Astrocyte (in vitro differentiated cells and primary cell): ENCODE measurements at regions not wholly inside any gene's neighbourhood (a gene's known extent, or its start where the extent isn't known, plus 50 kb on each side); places are given as distances from the start of the nearest gene placed in this dataset.

Source experiments
- DNase-seq: peaks from one replicate; pipeline ENCODE4 v3.0.0-alpha.2; 2010; ENCODE audit warnings: low read depth
- FAIRE-seq: peaks from 2 replicates; lab custom pipeline; 2011; peaks lifted over from hg19 to GRCh38; lab: Jason Lieb, UNC
- H2AFZ ChIP-seq: 2 replicates; pipeline ENCODE4 v1.6.0; 2012; ENCODE audit warnings: low read depth, low read length, inconsistent platforms
- H3K27ac ChIP-seq: 2 replicates; pipeline ENCODE4 v1.5.1; 2011; ENCODE audit warnings: low read depth, low read length, inconsistent platforms
- H3K27me3 ChIP-seq: 2 replicates; pipeline ENCODE4 v1.6.0; 2011; ENCODE audit warnings: low read length, inconsistent platforms; ENCODE audit not compliant: insufficient read depth
- H3K36me3 ChIP-seq: 2 replicates; pipeline ENCODE4 v1.5.1; 2011; ENCODE audit warnings: low read length, inconsistent platforms; ENCODE audit not compliant: insufficient read depth
- H3K4me1 ChIP-seq: 2 replicates; pipeline ENCODE4 v1.5.1; 2011; ENCODE audit warnings: low read length, inconsistent platforms; ENCODE audit not compliant: insufficient read depth
- H3K4me2 ChIP-seq: 2 replicates; pipeline ENCODE4 v1.6.0; 2012; ENCODE audit warnings: low read length, inconsistent platforms
- H3K4me3 ChIP-seq: 2 replicates; pipeline ENCODE4 v1.5.1; 2011; ENCODE audit warnings: low read depth, mild to moderate bottlenecking, low read length, inconsistent platforms; ENCODE audit not compliant: insufficient read depth
- H3K79me2 ChIP-seq: 2 replicates; pipeline ENCODE4 v1.6.0; 2012; ENCODE audit warnings: mild to moderate bottlenecking, low read length, inconsistent platforms; ENCODE audit not compliant: insufficient read depth
- H3K9ac ChIP-seq: 2 replicates; pipeline ENCODE4 v1.6.0; 2012; ENCODE audit warnings: mild to moderate bottlenecking, low read length, inconsistent platforms
- H3K9me3 ChIP-seq: 2 replicates; pipeline ENCODE4 v1.5.1; 2012; ENCODE audit warnings: low read depth, mild to moderate bottlenecking, low read length, inconsistent platforms; ENCODE audit not compliant: insufficient read depth
- H4K20me1 ChIP-seq: 2 replicates; pipeline ENCODE4 v1.6.0; 2012; ENCODE audit warnings: low read length, inconsistent platforms; ENCODE audit not compliant: insufficient read depth
- H3K27ac Mint-ChIP-seq: one replicate; pipeline ENCODE4 v1.8.0; 2021; ENCODE audit warnings: mild to moderate bottlenecking, mixed read lengths; ENCODE audit not compliant: unreplicated experiment
- H3K27me3 Mint-ChIP-seq: one replicate; pipeline ENCODE4 v1.8.0; 2021; ENCODE audit warnings: low read depth, mixed read lengths; ENCODE audit not compliant: unreplicated experiment
- H3K36me3 Mint-ChIP-seq: one replicate; pipeline ENCODE4 v1.8.0; 2021; ENCODE audit warnings: low read depth, mixed read lengths; ENCODE audit not compliant: unreplicated experiment
- H3K4me1 Mint-ChIP-seq: one replicate; pipeline ENCODE4 v1.8.0; 2021; ENCODE audit warnings: low read depth, mixed read lengths; ENCODE audit not compliant: unreplicated experiment
- H3K4me3 Mint-ChIP-seq: one replicate; pipeline ENCODE4 v1.8.0; 2021; ENCODE audit warnings: mild to moderate bottlenecking, moderate library complexity, mixed read lengths; ENCODE audit not compliant: unreplicated experiment
- H3K9me3 Mint-ChIP-seq: one replicate; pipeline ENCODE4 v1.8.0; 2021; ENCODE audit warnings: mild to moderate bottlenecking, mixed read lengths; ENCODE audit not compliant: unreplicated experiment
- CTCF ChIP-seq: IDR thresholded peaks from 2 replicates; pipeline ENCODE4 v1.5.1; 2011; ENCODE audit warnings: low read depth, mild to moderate bottlenecking, inconsistent platforms, low read length, moderate library complexity; ENCODE audit not compliant: insufficient read depth
- EZH2 ChIP-seq: IDR thresholded peaks from 2 replicates; pipeline ENCODE4 v1.6.1; 2012; ENCODE audit warnings: mild to moderate bottlenecking, low read length, inconsistent platforms; ENCODE audit not compliant: insufficient read depth

GRCh38 chr5:125179612-125180011 is 433.2 kb upstream of the ZNF608 start:
- Histone ChIP-seq H4K20me1 (no peaks in the 10 kb centered on the region), H3K79me2 (no peaks in the 10 kb centered on the region), H3K9ac (no peak overlapping the region), H2AFZ (no peak overlapping the region), H3K4me1 (no peaks in the 10 kb centered on the region), H3K4me2 (no peak overlapping the region), H3K27ac (no peak overlapping the region), H3K27me3 (no peaks in the 10 kb centered on the region), H3K9me3 (no peaks in the 10 kb centered on the region), H3K4me3 (no peak overlapping the region), H3K36me3 (no peaks in the 10 kb centered on the region)
- no peak overlapping the region for H3K4me3 Mint-ChIP-seq
- H3K9me3 Mint-ChIP-seq, result no peaks in the 10 kb centered on the region
- peaks cover 2% of the 10 kb centered on the region for H3K4me1 Mint-ChIP-seq
- H3K36me3 Mint-ChIP-seq, result no peaks in the 10 kb centered on the region
- DNase-seq (no peak), FAIRE-seq (no peak)
- TF ChIP-seq EZH2 (no peak), CTCF (no peak)
- no peaks in the 10 kb centered on the region for H3K27me3 Mint-ChIP-seq
- no peak overlapping the region for H3K27ac Mint-ChIP-seq

- Histone ChIP-seq H3K36me3 (no peaks in the 10 kb centered on the region), H3K4me3 (no peak overlapping the region), H3K9ac (no peak overlapping the region), H3K27ac (no peak overlapping the region), H3K9me3 (no peaks in the 10 kb centered on the region), H3K4me1 (no peaks in the 10 kb centered on the region), H3K27me3 (no peaks in the 10 kb centered on the region), H3K79me2 (no peaks in the 10 kb centered on the region), H2AFZ (no peak overlapping the region), H3K4me2 (no peak overlapping the region), H4K20me1 (no peaks in the 10 kb centered on the region)
- H3K9me3 Mint-ChIP-seq, result no peaks in the 10 kb centered on the region
- peaks cover 2% of the 10 kb centered on the region for H3K4me1 Mint-ChIP-seq
- DNase-seq (no peak), FAIRE-seq (no peak)
- H3K36me3 Mint-ChIP-seq, result no peaks in the 10 kb centered on the region
- H3K4me3 Mint-ChIP-seq, result no peak overlapping the region
- TF ChIP-seq CTCF, result no peak
- no peak for TF ChIP-seq EZH2
- H3K27ac Mint-ChIP-seq, result no peak overlapping the region
- no peaks in the 10 kb centered on the region for H3K27me3 Mint-ChIP-seq
These were observed 433.9 kb upstream of the ZNF608 start for GRCh38 chr5:125180231-125180829.

GRCh38 chr5:125181159-125181558 is 434.7 kb upstream of the ZNF608 start:
- Histone ChIP-seq H3K4me1 (no peaks in the 10 kb centered on the region), H4K20me1 (no peaks in the 10 kb centered on the region), H3K4me2 (no peak overlapping the region), H3K36me3 (no peaks in the 10 kb centered on the region), H3K4me3 (no peak overlapping the region), H3K79me2 (no peaks in the 10 kb centered on the region), H3K27ac (no peak overlapping the region), H2AFZ (no peak overlapping the region), H3K27me3 (no peaks in the 10 kb centered on the region), H3K9ac (no peak overlapping the region), H3K9me3 (no peaks in the 10 kb centered on the region)
- H3K4me3 Mint-ChIP-seq, result no peak overlapping the region
- H3K27me3 Mint-ChIP-seq, result no peaks in the 10 kb centered on the region
- H3K27ac Mint-ChIP-seq, result no peak overlapping the region
- H3K36me3 Mint-ChIP-seq, result peaks cover 1% of the 10 kb centered on the region
- H3K9me3 Mint-ChIP-seq, result no peaks in the 10 kb centered on the region
- FAIRE-seq (no peak), DNase-seq (no peak)
- TF ChIP-seq EZH2 (no peak), CTCF (no peak)
- peaks cover 2% of the 10 kb centered on the region for H3K4me1 Mint-ChIP-seq
